ENCODE measurements at regions not wholly inside any gene's neighbourhood (a gene's known extent, or its start where the extent isn't known, plus 50 kb on each side); places are given as distances from the start of the nearest gene placed in this dataset.

- TF ChIP-seq ZNF512 (CRISPR knock-in tag; IDR thresholded peaks at IDR 0.05; ENCODE audit: borderline replicate concordance) (no peak), ATF6 (CRISPR knock-in tag; IDR thresholded peaks at IDR 0.05) (no peak), ZNF232 (CRISPR knock-in tag; IDR thresholded peaks at IDR 0.05) (no peak), FOXP1 (CRISPR knock-in tag; IDR thresholded peaks at IDR 0.05; ENCODE audit: borderline replicate concordance) (no peak)
Measured at GRCh38 chr10:105516511-105516910, 875.4 kb downstream of the SORCS3 start (continued).

- CTCF ChIA-PET, result no interaction called here
- Mint-ChIP-seq H3K27ac (no peak overlapping the region), H3K27me3 (ENCODE audit: low read depth) (no peaks in the 10 kb centered on the region)
Measured at GRCh38 chr10:105514106-105514505, 873.0 kb downstream of the SORCS3 start.

More at GRCh38 chr10:105514106-105514505, 873.0 kb downstream of the SORCS3 start:
- DNase-seq (ENCODE audit: low spot score) (no peak), ATAC-seq (no peak)
- H3K4me3 Mint-ChIP-seq, result no peak overlapping the region
- H3K4me1 Mint-ChIP-seq, result peaks cover 17% of the 10 kb centered on the region
- TF ChIP-seq TEAD4 (CRISPR knock-in tag; IDR thresholded peaks at IDR 0.05), result no peak
- no peak for TF ChIP-seq ZNF263 (CRISPR knock-in tag; IDR thresholded peaks at IDR 0.05; ENCODE audit: low read depth)
- no peak for TF ChIP-seq GRHL2 (CRISPR knock-in tag; IDR thresholded peaks at IDR 0.05; ENCODE audit: insufficient replicate concordance, severe bottlenecking)
- TF ChIP-seq EMX1 (CRISPR knock-in tag; IDR thresholded peaks at IDR 0.05), result no peak
- no peak for TF ChIP-seq PRDM15 (CRISPR knock-in tag; IDR thresholded peaks at IDR 0.05)
- TF ChIP-seq RELA (CRISPR knock-in tag; IDR thresholded peaks at IDR 0.05; ENCODE audit: borderline replicate concordance), result no peak
- TF ChIP-seq ATF6 (CRISPR knock-in tag; IDR thresholded peaks at IDR 0.05), result no peak
- TF ChIP-seq SMAD4 (CRISPR knock-in tag; IDR thresholded peaks at IDR 0.05), result no peak
- no peak for TF ChIP-seq FOXJ3 (CRISPR knock-in tag; IDR thresholded peaks at IDR 0.05; ENCODE audit: borderline replicate concordance)
- no peak for TF ChIP-seq ZSCAN18 (CRISPR knock-in tag; IDR thresholded peaks at IDR 0.05)
- no peak for TF ChIP-seq E2F5 (CRISPR knock-in tag; IDR thresholded peaks at IDR 0.05)
- POLR2A ChIA-PET, result no interaction called here
- H3K9me3 Mint-ChIP-seq, result no peaks in the 10 kb centered on the region
- H3K36me3 Mint-ChIP-seq, result no peaks in the 10 kb centered on the region
